H9 (cell line): ENCODE measurements at regions not wholly inside any gene's neighbourhood (a gene's known extent, or its start where the extent isn't known, plus 50 kb on each side); places are given as distances from the start of the nearest gene placed in this dataset.

Experiments used
- DNase-seq: peaks from one replicate; pipeline ENCODE4 v3.0.0-alpha.2; 2017
- H2AFZ ChIP-seq: one replicate; pipeline ENCODE4 v1.6.1; 2013; ENCODE audit warnings: mild to moderate bottlenecking, low read length, control low read depth, moderate library complexity
- H2AK5ac ChIP-seq: 2 replicates; pipeline ENCODE4 v1.6.1; 2013; ENCODE audit warnings: low read length, control low read depth, mixed read lengths; ENCODE audit not compliant: insufficient read length
- H2BK120ac ChIP-seq: one replicate; pipeline ENCODE4 v1.6.1; 2013; ENCODE audit warnings: low read depth, mild to moderate bottlenecking, low read length, control low read depth, inconsistent platforms; ENCODE audit not compliant: poor library complexity, severe bottlenecking
- H2BK12ac ChIP-seq: 2 replicates; pipeline ENCODE4 v1.6.1; 2013; ENCODE audit warnings: low read length, control low read depth, mixed read lengths, low read depth; ENCODE audit not compliant: insufficient read length
- H2BK15ac ChIP-seq: 2 replicates; pipeline ENCODE4 v1.6.1; 2013; ENCODE audit warnings: low read depth, low read length, control low read depth
- H2BK20ac ChIP-seq: one replicate; pipeline ENCODE4 v1.6.1; 2013; ENCODE audit warnings: low read depth, mild to moderate bottlenecking, low read length, control low read depth, inconsistent platforms; ENCODE audit not compliant: poor library complexity, severe bottlenecking
- H2BK5ac ChIP-seq: 2 replicates; pipeline ENCODE4 v1.6.1; 2013; ENCODE audit warnings: low read length, control low read depth, mixed read lengths; ENCODE audit not compliant: insufficient read length
- H3K14ac ChIP-seq: 2 replicates; pipeline ENCODE4 v1.6.1; 2013; ENCODE audit warnings: low read length, control low read depth; ENCODE audit not compliant: insufficient read depth
- H3K18ac ChIP-seq: 2 replicates; pipeline ENCODE4 v1.6.1; 2013; ENCODE audit warnings: low read depth, mild to moderate bottlenecking, mixed read lengths, low read length, control low read depth; ENCODE audit not compliant: insufficient read length
- H3K23ac ChIP-seq: 2 replicates; pipeline ENCODE4 v1.6.1; 2013; ENCODE audit warnings: low read length, control low read depth, mixed read lengths, low read depth; ENCODE audit not compliant: insufficient read length
- H3K23me2 ChIP-seq: 2 replicates; pipeline ENCODE4 v1.6.1; 2013; ENCODE audit warnings: low read depth, mild to moderate bottlenecking, mixed read lengths, low read length, control low read depth; ENCODE audit not compliant: insufficient read length, poor library complexity, severe bottlenecking
- H3K27ac ChIP-seq: 2 replicates; pipeline ENCODE4 v1.5.1; 2013; ENCODE audit warnings: low read length, control low read depth, mixed read lengths, low read depth; ENCODE audit not compliant: insufficient read length
- H3K27me3 ChIP-seq: 2 replicates; pipeline ENCODE4 v1.6.1; 2013; ENCODE audit warnings: low read length, control low read depth, inconsistent platforms; ENCODE audit not compliant: insufficient read depth
- H3K4ac ChIP-seq: 2 replicates; pipeline ENCODE4 v1.6.1; 2013; ENCODE audit warnings: low read depth, mild to moderate bottlenecking, control low read depth, inconsistent platforms, low read length, moderate library complexity
- H3K4me1 ChIP-seq: 2 replicates; pipeline ENCODE4 v1.6.1; 2013; ENCODE audit warnings: low read length, control low read depth, inconsistent platforms; ENCODE audit not compliant: insufficient read depth
- H3K4me2 ChIP-seq: 2 replicates; pipeline ENCODE4 v1.6.1; 2013; ENCODE audit warnings: low read length, control low read depth, mixed read lengths; ENCODE audit not compliant: insufficient read length, insufficient read depth
- H3K56ac ChIP-seq: 2 replicates; pipeline ENCODE4 v1.6.1; 2013; ENCODE audit warnings: low read depth, mild to moderate bottlenecking, mixed read lengths, low read length, control low read depth; ENCODE audit not compliant: insufficient read length
- H3K79me1 ChIP-seq: 2 replicates; pipeline ENCODE4 v1.6.1; 2013; ENCODE audit warnings: low read depth, mild to moderate bottlenecking, moderate library complexity, low read length, control low read depth, inconsistent platforms; ENCODE audit not compliant: insufficient read depth, poor library complexity, severe bottlenecking
- H3K79me2 ChIP-seq: 2 replicates; pipeline ENCODE4 v1.6.1; 2013; ENCODE audit warnings: low read length, control low read depth, inconsistent platforms; ENCODE audit not compliant: insufficient read depth
- H3K9ac ChIP-seq: 2 replicates; pipeline ENCODE4 v1.6.1; 2013; ENCODE audit warnings: low read length, control low read depth, mixed read lengths; ENCODE audit not compliant: insufficient read length; ENCODE audit errors: extremely low read depth
- H3K9me3 ChIP-seq: one replicate; pipeline ENCODE4 v1.6.1; 2013; ENCODE audit warnings: low read depth, low read length, inconsistent platforms; ENCODE audit not compliant: control insufficient read depth
- H3T11ph ChIP-seq: one replicate; pipeline ENCODE4 v1.6.1; 2013; ENCODE audit warnings: mild to moderate bottlenecking, low read length, control low read depth, inconsistent platforms
- H4K20me1 ChIP-seq: one replicate; pipeline ENCODE4 v1.6.1; 2013; ENCODE audit not compliant: control insufficient read depth, insufficient read length, insufficient read depth
- H4K5ac ChIP-seq: 2 replicates; pipeline ENCODE4 v1.6.1; 2013; ENCODE audit warnings: low read depth, mild to moderate bottlenecking, mixed read lengths, low read length, control low read depth; ENCODE audit not compliant: insufficient read length
- H4K8ac ChIP-seq: replicated peaks from 2 replicates; pipeline ENCODE4 v1.6.1; 2013; ENCODE audit warnings: low read length, control low read depth, mixed read lengths, low read depth; ENCODE audit not compliant: insufficient read length
- H4K91ac ChIP-seq: 2 replicates; pipeline ENCODE4 v1.6.1; 2013; ENCODE audit warnings: low read depth, mild to moderate bottlenecking, moderate library complexity, mixed read lengths, low read length, control low read depth; ENCODE audit not compliant: insufficient read length
- H3K27ac Mint-ChIP-seq, 3 experiments: 2 replicates in 2 of 3; 3 replicates in 1 of 3; pipeline ENCODE4 v1.8.0; 2020 to 2021; ENCODE audit warnings: mixed read lengths in 3 of 3, mild to moderate bottlenecking in 1 of 3, moderate library complexity in 1 of 3
- H3K27me3 Mint-ChIP-seq: 2 replicates; pipeline ENCODE4 v1.8.0; 2021; ENCODE audit warnings: low read depth, mild to moderate bottlenecking, moderate library complexity, mixed read lengths
- H3K36me3 Mint-ChIP-seq, 3 experiments: 2 replicates in 2 of 3; 3 replicates in 1 of 3; pipeline ENCODE4 v1.8.0; 2020 to 2021; ENCODE audit warnings: low read depth in 3 of 3, mixed read lengths in 3 of 3; ENCODE audit not compliant: insufficient read depth in 1 of 3
- H3K4me1 Mint-ChIP-seq, 2 experiments: 2 replicates each; pipeline ENCODE4 v1.8.0; 2020; ENCODE audit warnings: mixed read lengths in 2 of 2
- H3K4me3 Mint-ChIP-seq, 2 experiments: 2 replicates in 1 of 2; 3 replicates in 1 of 2; pipeline ENCODE4 v1.8.0; 2020 to 2021; ENCODE audit warnings: mild to moderate bottlenecking in 2 of 2, mixed read lengths in 2 of 2, moderate library complexity in 1 of 2
- H3K9me3 Mint-ChIP-seq, 2 experiments: 2 replicates in 1 of 2; 3 replicates in 1 of 2; pipeline ENCODE4 v1.8.0; 2020; ENCODE audit warnings: mild to moderate bottlenecking in 2 of 2, mixed read lengths in 2 of 2, moderate library complexity in 1 of 2
- CTCF ChIP-seq: fragments of 200-600 bp; sonication (generic); conservative IDR thresholded peaks from 3 replicates; pipeline ENCODE4 v1.8.0; 2021; ENCODE audit warnings: antibody characterized with exemption, mild to moderate bottlenecking
- WGBS: extraction: QIAGEN DNeasy Blood & Tissue Kit; methylation state at CpG from one replicate; pipeline ENCODE4 v1.1.7; 2013; ENCODE audit warnings: missing lambda C conversion rate, low lambda C conversion rate, mixed read lengths; ENCODE audit not compliant: insufficient read length; ENCODE audit errors: extremely low coverage; 5-methylcytosine and 5-hydroxymethylcytosine counted together

GRCh38 chr3:181316482-181316881 is 326.9 kb upstream of the DNAJC19 start:
- Mint-ChIP-seq H3K36me3 (no peaks in the 10 kb centered on the region; a peak in 2 of 7 replicates), H3K27ac (no peak overlapping the region), H3K4me3 (no peak overlapping the region), H3K27me3 (no peaks in the 10 kb centered on the region), H3K9me3 (peaks cover 0 to under 1% of the 10 kb centered on the region in 2 experiments; a peak in 1 of 5 replicates), H3K4me1 (peaks cover 4 to 7% of the 10 kb centered on the region in 2 experiments; a peak in 2 of 4 replicates)
- Histone ChIP-seq H3K4me2 (no peak overlapping the region), H2BK15ac (no peak overlapping the region), H4K91ac (no peak overlapping the region), H3K79me1 (no peaks in the 10 kb centered on the region), H3K9me3 (no peaks in the 10 kb centered on the region), H3K14ac (no peak overlapping the region), H4K8ac (no peak overlapping the region), H3T11ph (no peak overlapping the region), H4K5ac (no peak overlapping the region), H2BK20ac (no peak overlapping the region), H2BK12ac (no peak overlapping the region), H3K27ac (no peak overlapping the region), H2AFZ (no peak overlapping the region), H3K18ac (no peak overlapping the region), H3K56ac (no peak overlapping the region), H3K4me1 (no peaks in the 10 kb centered on the region), H3K9ac (no peak overlapping the region), H3K23me2 (no peaks in the 10 kb centered on the region), H2BK5ac (no peak overlapping the region), H3K27me3 (no peaks in the 10 kb centered on the region), H4K20me1 (no peaks in the 10 kb centered on the region), H3K79me2 (no peaks in the 10 kb centered on the region), H2BK120ac (no peak overlapping the region), H2AK5ac (no peak overlapping the region), H3K4ac (no peak overlapping the region), H3K23ac (no peak overlapping the region)
- DNase-seq, result no peak
- no peak for TF ChIP-seq CTCF
- WGBS, result no CpG with 5 or more reads among the region's 1 CpG
